ENCODE measurements at regions not wholly inside any gene's neighbourhood (a gene's known extent, or its start where the extent isn't known, plus 50 kb on each side); places are given as distances from the start of the nearest gene placed in this dataset.

DNA sequence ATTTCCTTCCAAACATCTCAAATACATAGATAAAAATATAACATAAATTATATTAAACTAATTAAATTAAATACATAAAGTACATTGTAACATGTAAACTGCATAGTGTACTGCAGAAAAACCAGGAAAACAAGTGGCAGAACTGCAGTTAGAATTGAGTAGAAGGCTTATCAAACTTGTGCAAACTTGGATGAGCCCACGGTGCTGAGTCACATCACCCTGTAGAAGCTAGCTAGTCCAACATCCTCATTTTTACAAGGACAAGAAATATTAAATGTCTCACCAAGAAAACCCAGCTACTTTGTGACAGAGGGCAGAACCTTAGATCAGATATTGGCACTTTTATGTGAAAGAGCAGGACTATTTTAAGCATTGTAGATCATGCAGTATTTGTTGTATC is 807.9 kb upstream of the NUDT12 start:
- H3K4me1 ChIP-seq: no peaks in the 10 kb centered on the region
- intact Hi-C loops (cut with DNase I): no loop called here
- DNase-seq (no peak), ATAC-seq (no peak)
- no peak overlapping the region for H3K27ac ChIP-seq
- H3K9me3 ChIP-seq: no peaks in the 10 kb centered on the region
- H3K27me3 ChIP-seq: no peaks in the 10 kb centered on the region
- H3K36me3 ChIP-seq: no peaks in the 10 kb centered on the region
- TF ChIP-seq, protein P1, sequence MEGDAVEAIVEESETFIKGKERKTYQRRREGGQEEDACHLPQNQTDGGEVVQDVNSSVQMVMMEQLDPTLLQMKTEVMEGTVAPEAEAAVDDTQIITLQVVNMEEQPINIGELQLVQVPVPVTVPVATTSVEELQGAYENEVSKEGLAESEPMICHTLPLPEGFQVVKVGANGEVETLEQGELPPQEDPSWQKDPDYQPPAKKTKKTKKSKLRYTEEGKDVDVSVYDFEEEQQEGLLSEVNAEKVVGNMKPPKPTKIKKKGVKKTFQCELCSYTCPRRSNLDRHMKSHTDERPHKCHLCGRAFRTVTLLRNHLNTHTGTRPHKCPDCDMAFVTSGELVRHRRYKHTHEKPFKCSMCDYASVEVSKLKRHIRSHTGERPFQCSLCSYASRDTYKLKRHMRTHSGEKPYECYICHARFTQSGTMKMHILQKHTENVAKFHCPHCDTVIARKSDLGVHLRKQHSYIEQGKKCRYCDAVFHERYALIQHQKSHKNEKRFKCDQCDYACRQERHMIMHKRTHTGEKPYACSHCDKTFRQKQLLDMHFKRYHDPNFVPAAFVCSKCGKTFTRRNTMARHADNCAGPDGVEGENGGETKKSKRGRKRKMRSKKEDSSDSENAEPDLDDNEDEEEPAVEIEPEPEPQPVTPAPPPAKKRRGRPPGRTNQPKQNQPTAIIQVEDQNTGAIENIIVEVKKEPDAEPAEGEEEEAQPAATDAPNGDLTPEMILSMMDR (IDR thresholded peaks at IDR 0.05): no peak
- H3K4me3 ChIP-seq: no peak overlapping the region

DNA sequence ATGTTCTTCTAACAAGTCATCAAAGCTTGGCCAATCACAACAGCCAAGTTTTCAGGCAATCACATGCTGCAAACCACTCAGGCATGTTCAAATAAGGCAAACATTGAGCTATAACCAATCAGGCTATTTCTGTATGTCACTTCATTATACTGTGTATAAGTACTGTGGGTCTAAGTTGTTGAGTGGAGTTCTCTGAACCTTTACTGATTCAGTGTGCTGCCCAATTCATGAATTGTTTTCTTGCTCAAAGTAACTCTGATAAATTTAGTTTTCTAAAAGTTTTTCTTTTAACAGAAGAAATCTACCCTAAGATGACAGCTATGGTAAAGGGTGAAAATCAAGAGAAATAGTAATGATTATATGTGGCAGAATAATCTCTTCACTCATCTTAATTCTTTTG is 805.4 kb upstream of the NUDT12 start:
- TF ChIP-seq, protein P1 (IDR thresholded peaks at IDR 0.05): no peak

DNA sequence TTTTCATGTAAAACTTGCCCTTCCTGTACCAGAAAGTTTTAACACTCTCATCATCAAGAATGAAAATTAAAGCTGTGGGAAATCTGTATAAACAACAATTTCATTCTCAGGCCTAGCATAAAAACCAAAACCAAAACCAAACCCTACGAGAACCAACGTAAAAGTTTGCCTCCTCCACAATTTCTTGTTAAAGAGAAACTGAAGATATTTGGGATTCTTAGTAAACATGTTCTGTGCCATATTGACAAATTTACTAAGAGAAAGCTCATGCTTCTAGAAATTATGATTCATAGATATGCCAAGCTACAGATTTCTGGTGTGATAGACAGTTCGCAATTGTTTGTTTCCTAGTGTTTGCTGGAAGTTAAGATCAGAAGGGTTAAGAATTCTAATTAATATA is 801.0 kb upstream of the NUDT12 start:
- Histone ChIP-seq H3K9me3 (no peaks in the 10 kb centered on the region), H3K27me3 (no peaks in the 10 kb centered on the region), H3K36me3 (no peaks in the 10 kb centered on the region), H3K4me1 (no peaks in the 10 kb centered on the region), H3K27ac (no peak overlapping the region), H3K4me3 (no peak overlapping the region)
- TF ChIP-seq, protein P1 (IDR thresholded peaks at IDR 0.05): no peak
- intact Hi-C loops (cut with DNase I): no loop called here
- ATAC-seq (no peak), DNase-seq (no peak)

More for the DNA sequence above, 805.4 kb upstream of the NUDT12 start:
- no peak overlapping the region for H3K27ac ChIP-seq
- H3K4me1 ChIP-seq: no peaks in the 10 kb centered on the region
- no peak for ATAC-seq
- no peak overlapping the region for H3K4me3 ChIP-seq
- intact Hi-C loops (cut with DNase I): no loop called here
- no peaks in the 10 kb centered on the region for H3K9me3 ChIP-seq
- no peaks in the 10 kb centered on the region for H3K36me3 ChIP-seq
- H3K27me3 ChIP-seq: no peaks in the 10 kb centered on the region
- no peak for DNase-seq

DNA sequence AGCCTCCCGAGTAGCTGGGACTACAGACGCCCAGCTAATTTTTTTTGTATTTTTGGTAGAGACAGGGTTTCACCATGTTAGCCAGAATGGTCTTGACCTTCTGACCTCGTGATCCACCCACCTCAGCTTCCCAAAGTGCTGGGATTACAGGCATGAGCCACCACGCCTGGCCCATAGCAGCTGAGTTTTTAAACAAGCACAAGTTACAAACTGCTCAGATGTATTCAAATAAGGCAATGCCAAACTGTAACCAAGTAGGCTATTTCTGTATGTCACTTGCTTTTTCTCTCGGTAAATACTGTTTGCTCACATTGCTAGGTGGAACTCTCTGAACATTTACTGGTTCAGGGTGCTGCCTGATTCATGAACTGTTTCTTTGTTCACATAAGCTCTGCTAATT is 799.3 kb upstream of the NUDT12 start:
- no peaks in the 10 kb centered on the region for H3K27me3 ChIP-seq
- H3K27ac ChIP-seq: no peak overlapping the region
- intact Hi-C loops (cut with DNase I): no loop called here
- no peaks in the 10 kb centered on the region for H3K36me3 ChIP-seq
- no peak for ATAC-seq
- no peaks in the 10 kb centered on the region for H3K9me3 ChIP-seq
- TF ChIP-seq, protein P1 (IDR thresholded peaks at IDR 0.05): no peak
- H3K4me1 ChIP-seq: no peaks in the 10 kb centered on the region
- H3K4me3 ChIP-seq: no peak overlapping the region
- no peak for DNase-seq

DNA sequence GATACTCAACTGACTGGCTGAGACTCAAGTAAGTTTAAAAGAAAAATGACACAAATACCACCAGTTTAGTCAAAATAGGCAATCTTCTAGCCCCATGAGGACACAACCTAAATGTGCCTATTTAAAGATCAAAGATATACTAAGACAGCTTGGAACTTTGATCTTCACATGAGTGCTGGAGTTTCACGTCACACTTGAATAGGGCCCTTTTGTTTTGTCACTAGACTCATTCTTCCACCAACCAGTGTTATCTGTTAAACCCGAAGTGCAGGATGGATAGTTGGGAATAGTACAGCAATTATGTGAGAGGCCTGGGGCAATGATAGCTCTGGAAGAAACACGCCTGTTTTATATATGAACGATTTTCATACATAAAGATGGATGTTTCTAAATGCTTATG is 792.8 kb upstream of the NUDT12 start:
- H3K4me1 ChIP-seq: no peaks in the 10 kb centered on the region
- no peaks in the 10 kb centered on the region for H3K9me3 ChIP-seq
- TF ChIP-seq, protein P1 (IDR thresholded peaks at IDR 0.05): no peak
- intact Hi-C loops (cut with DNase I): no loop called here
- no peaks in the 10 kb centered on the region for H3K27me3 ChIP-seq
- H3K36me3 ChIP-seq: no peaks in the 10 kb centered on the region
- ATAC-seq (no peak), DNase-seq (no peak)
- no peak overlapping the region for H3K27ac ChIP-seq
- no peak overlapping the region for H3K4me3 ChIP-seq

DNA sequence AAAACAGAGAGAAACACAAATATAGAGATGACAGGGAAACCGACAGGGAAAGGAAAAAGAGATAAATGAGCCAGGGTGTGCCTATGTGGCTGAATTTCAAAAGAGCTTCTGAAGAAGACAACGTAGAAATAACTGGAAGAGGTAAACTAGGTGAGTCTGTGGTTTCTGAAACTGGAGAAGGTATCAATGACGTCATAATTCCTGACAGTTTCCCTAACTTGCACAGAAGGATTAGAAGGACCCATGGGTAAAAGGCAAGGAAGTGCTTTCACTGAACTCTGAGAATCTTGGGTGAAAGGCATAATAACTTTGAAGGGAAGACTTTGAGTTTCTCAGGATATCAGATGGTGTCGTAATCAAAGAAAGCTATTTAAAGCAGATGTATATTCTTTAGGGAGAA is 790.8 kb upstream of the NUDT12 start:
- ATAC-seq: no peak
- H3K9me3 ChIP-seq: no peaks in the 10 kb centered on the region
- no peak overlapping the region for H3K4me3 ChIP-seq
- TF ChIP-seq, protein P1 (IDR thresholded peaks at IDR 0.05): no peak
- DNase-seq: no peak
- no peaks in the 10 kb centered on the region for H3K4me1 ChIP-seq
- H3K27ac ChIP-seq: no peak overlapping the region
- intact Hi-C loops (cut with DNase I): no loop called here
- no peaks in the 10 kb centered on the region for H3K27me3 ChIP-seq
- no peaks in the 10 kb centered on the region for H3K36me3 ChIP-seq
